Skeletal muscle tissue (tissue), 3 donors: ENCODE measurements at regions not wholly inside any gene's neighbourhood (a gene's known extent, or its start where the extent isn't known, plus 50 kb on each side); places are given as distances from the start of the nearest gene placed in this dataset.
"Not testable (repeated sequence)": the region's sequence is repeated elsewhere in the genome, so short reads cannot be mapped to it uniquely, and the experiment has no call there.

Source experiments
- H3K27ac ChIP-seq: one replicate; pipeline ENCODE4 v1.7.0; 2013; ENCODE audit warnings: mild to moderate bottlenecking, low read depth, low read length, inconsistent platforms
- H3K27me3 ChIP-seq, 3 donors: one replicate each; pipeline ENCODE4 v1.7.0; 2013; ENCODE audit warnings: low read length in 3 of 3; ENCODE audit not compliant: control insufficient read depth in 3 of 3, insufficient read depth in 3 of 3
- H3K36me3 ChIP-seq, 3 donors: one replicate each; pipeline ENCODE4 v1.7.0; 2013; ENCODE audit warnings: low read length in 3 of 3; ENCODE audit not compliant: control insufficient read depth in 3 of 3, insufficient read depth in 3 of 3
- H3K4me1 ChIP-seq, 3 donors: one replicate each; pipeline ENCODE4 v1.7.0; 2013; ENCODE audit warnings: low read length in 3 of 3, mild to moderate bottlenecking in 3 of 3; ENCODE audit not compliant: control insufficient read depth in 3 of 3, insufficient read depth in 3 of 3
- H3K4me3 ChIP-seq, 3 donors: one replicate each; pipeline ENCODE4 v1.7.0; 2013; ENCODE audit warnings: low read length in 3 of 3
- H3K9ac ChIP-seq, 3 donors: one replicate each; pipeline ENCODE4 v1.7.0; 2013; ENCODE audit warnings: low read length in 3 of 3, mild to moderate bottlenecking in 3 of 3, moderate library complexity in 2 of 3, low read depth in 1 of 3
- H3K9me3 ChIP-seq, 3 donors: one replicate each; pipeline ENCODE4 v1.7.0; 2013; ENCODE audit warnings: low read length in 3 of 3; ENCODE audit not compliant: control insufficient read depth in 3 of 3
- donor health status: Osteomylitis.

- Histone ChIP-seq H3K9me3 (no peaks in the 10 kb centered on the region), H3K4me1 (peaks cover 9 to 38% (median 16%) of the 10 kb centered on the region in 3 donors), H3K4me3 (no peak overlapping the region), H3K36me3 (no peaks in the 10 kb centered on the region), H3K27me3 (no peaks in the 10 kb centered on the region), H3K27ac (peak overlapping the region; percentile 3), H3K9ac (no peak overlapping the region)
These were observed 102.2 kb upstream of the IFNG-AS1 start for GRCh38 chr12:67887065-67887464.

DNA sequence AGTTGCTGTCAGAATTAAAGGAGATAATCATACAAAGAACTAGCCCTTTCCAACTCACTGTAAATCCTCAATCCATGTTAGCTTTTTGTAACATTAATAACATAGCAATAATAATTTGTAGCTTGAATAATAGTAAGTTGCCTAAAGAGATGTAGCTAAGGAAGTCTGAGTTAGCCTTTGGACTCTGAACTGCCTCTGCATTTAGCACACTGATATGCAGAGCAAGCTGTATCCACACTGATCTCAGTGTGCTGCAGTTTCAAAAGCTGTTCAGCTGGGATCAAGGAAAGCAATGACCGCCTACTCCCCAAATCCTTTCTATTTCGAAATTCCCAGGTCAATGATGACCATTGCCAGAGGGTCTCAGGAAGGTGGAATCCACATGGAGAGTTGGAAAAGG is 99.3 kb upstream of the IFNG-AS1 start:
- Histone ChIP-seq H3K4me1 (peaks cover 15 to 42% (median 28%) of the 10 kb centered on the region in 3 donors), H3K36me3 (no peaks in the 10 kb centered on the region)

DNA sequence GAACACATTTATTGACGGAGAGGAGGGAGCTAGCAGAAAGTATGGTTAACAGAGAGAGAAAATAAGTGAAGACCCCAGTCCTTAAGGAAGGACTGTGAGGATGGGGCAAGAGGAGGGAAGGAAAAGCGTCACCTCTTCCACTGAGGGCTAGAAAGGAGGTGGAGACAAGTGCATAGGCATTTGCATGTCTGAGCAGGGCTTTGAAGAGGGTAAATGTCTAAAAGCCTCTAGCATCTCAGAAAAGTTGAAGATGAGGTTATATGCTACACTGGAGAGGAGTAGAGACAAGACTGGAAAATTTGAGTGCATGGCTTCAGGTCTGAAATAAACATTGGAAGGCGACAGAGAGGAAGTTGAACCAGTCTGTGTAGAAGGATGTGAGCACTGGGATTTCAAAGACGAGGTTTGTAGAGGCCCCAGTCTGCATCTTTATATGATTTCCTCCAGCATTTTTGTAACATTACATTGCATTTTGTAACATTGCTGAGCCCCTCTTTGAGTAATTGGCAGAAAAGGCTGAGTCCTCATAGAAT is 98.5 kb upstream of the IFNG-AS1 start:
- H3K27me3 ChIP-seq = no peaks in the 10 kb centered on the region
- H3K4me1 ChIP-seq = peaks cover 15 to 34% (median 22%) of the 10 kb centered on the region in 3 donors
- no peak overlapping the region for H3K9ac ChIP-seq
- no peak overlapping the region for H3K27ac ChIP-seq
- H3K9me3 ChIP-seq = no peaks in the 10 kb centered on the region
- H3K4me3 ChIP-seq = no peak overlapping the region
- no peaks in the 10 kb centered on the region for H3K36me3 ChIP-seq

More for the DNA sequence above, 99.3 kb upstream of the IFNG-AS1 start:
- H3K9me3 ChIP-seq = no peaks in the 10 kb centered on the region
- H3K27me3 ChIP-seq = no peaks in the 10 kb centered on the region
- H3K9ac ChIP-seq = no peak overlapping the region
- no peak overlapping the region for H3K4me3 ChIP-seq
- H3K27ac ChIP-seq = no peak overlapping the region

DNA sequence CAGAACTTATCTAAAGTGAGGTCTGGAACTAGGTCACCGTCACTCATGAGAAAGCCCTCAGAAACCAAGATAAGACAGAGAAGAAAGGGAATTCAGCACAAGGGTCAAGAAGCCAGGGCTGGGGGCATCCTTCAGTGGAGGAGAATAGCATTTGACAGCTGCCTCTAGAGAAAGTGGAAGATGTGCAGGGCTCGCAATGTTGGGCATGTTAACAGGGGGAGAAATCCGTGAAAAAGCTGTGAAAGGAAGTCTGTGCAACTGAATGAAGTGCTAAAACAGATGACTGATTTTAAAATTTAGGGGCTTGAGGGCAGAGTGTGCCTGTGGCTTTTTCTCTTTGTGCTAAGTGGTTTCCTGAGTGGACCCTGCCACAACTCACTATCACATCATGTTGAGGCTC is 97.7 kb upstream of the IFNG-AS1 start:
- H3K9ac ChIP-seq = no peak overlapping the region
- no peaks in the 10 kb centered on the region for H3K36me3 ChIP-seq
- H3K4me3 ChIP-seq = no peak overlapping the region
- H3K27me3 ChIP-seq = no peaks in the 10 kb centered on the region
- H3K9me3 ChIP-seq = no peaks in the 10 kb centered on the region
- H3K27ac ChIP-seq = no peak overlapping the region
- H3K4me1 ChIP-seq = peaks cover 13 to 33% (median 21%) of the 10 kb centered on the region in 3 donors

- Histone ChIP-seq H3K27ac (peak overlapping the region; percentile 43), H3K9ac (peak overlapping the region in 1 of 3 donors; percentile 25), H3K4me3 (no peak overlapping the region), H3K9me3 (no peaks in the 10 kb centered on the region), H3K4me1 (peaks cover 13 to 33% (median 15%) of the 10 kb centered on the region in 3 donors), H3K36me3 (no peaks in the 10 kb centered on the region), H3K27me3 (no peaks in the 10 kb centered on the region)
These were observed 96.8 kb upstream of the IFNG-AS1 start for GRCh38 chr12:67892259-67893021.

GRCh38 chr12:67893022-67893580 is 96.1 kb upstream of the IFNG-AS1 start:
- no peaks in the 10 kb centered on the region for H3K27me3 ChIP-seq
- H3K4me3 ChIP-seq = peak overlapping the region in 1 of 3 donors; percentile 27
- H3K36me3 ChIP-seq = no peaks in the 10 kb centered on the region
- no peaks in the 10 kb centered on the region for H3K9me3 ChIP-seq
- H3K4me1 ChIP-seq = peaks cover 13 to 33% (median 14%) of the 10 kb centered on the region in 3 donors
- peak overlapping the region in 2 of 3 donors; percentile 17 to 25 for H3K9ac ChIP-seq
- H3K27ac ChIP-seq = peak overlapping the region; percentile 43

GRCh38 chr12:67900418-67900817 is 88.8 kb upstream of the IFNG-AS1 start:
- not testable (repeated sequence) for H3K9ac ChIP-seq, H3K36me3 ChIP-seq, H3K4me1 ChIP-seq, H3K27me3 ChIP-seq, H3K27ac ChIP-seq, H3K4me3 ChIP-seq, H3K9me3 ChIP-seq

- no peaks in the 10 kb centered on the region for H3K27me3 ChIP-seq
- H3K27ac ChIP-seq = peak overlapping the region; percentile 76
- H3K9ac ChIP-seq = no peak overlapping the region
- no peak overlapping the region for H3K4me3 ChIP-seq
- H3K9me3 ChIP-seq = no peaks in the 10 kb centered on the region
- H3K36me3 ChIP-seq = no peaks in the 10 kb centered on the region
- H3K4me1 ChIP-seq = peaks cover 14 to 29% (median 16%) of the 10 kb centered on the region in 3 donors
These were observed 80.1 kb upstream of the IFNG-AS1 start for GRCh38 chr12:67909091-67909531.

DNA sequence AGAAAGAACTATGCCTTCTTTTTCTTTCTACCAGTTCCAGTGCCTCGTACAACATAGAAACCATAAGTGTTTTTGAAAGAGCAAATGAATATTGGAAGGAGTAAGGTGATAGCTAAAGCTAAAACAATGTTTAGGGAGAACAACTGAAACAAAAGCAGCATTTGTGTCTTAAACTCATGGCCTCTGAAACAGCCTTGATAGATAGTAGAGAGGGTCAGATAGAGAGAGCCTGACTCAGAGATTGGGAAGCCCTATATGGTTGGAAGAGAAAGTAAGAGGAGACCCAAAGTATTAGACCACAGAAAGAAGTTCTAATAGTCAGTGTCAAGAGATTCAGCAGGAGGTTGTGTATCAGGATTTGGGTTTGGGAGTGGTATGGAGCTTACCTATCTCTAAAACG is 79.6 kb upstream of the IFNG-AS1 start:
- Histone ChIP-seq H3K9ac (no peak overlapping the region), H3K4me3 (no peak overlapping the region), H3K4me1 (peaks cover 14 to 29% (median 16%) of the 10 kb centered on the region in 3 donors), H3K36me3 (no peaks in the 10 kb centered on the region), H3K9me3 (no peaks in the 10 kb centered on the region), H3K27ac (peak overlapping the region; percentile 76), H3K27me3 (no peaks in the 10 kb centered on the region)
